GM23338 (cell line): ENCODE measurements at regions not wholly inside any gene's neighbourhood (a gene's known extent, or its start where the extent isn't known, plus 50 kb on each side); places are given as distances from the start of the nearest gene placed in this dataset.

ENCODE experiments used
- CREB1 ChIP-seq: fragments of 250-450 bp; sonication (Bioruptor Pico); IDR thresholded peaks from 2 replicates; pipeline ENCODE4 v1.5.0; 2020; ENCODE audit warnings: low read depth, mild to moderate bottlenecking, moderate library complexity
- EZH2 ChIP-seq: fragments of 200-600 bp; sonication (generic); IDR thresholded peaks from one replicate; pipeline ENCODE4 v1.8.0; 2017; ENCODE audit warnings: antibody characterized with exemption, mild to moderate bottlenecking, low read depth; ENCODE audit not compliant: unreplicated experiment
- JUNB ChIP-seq: IDR thresholded peaks from one replicate; pipeline ENCODE4 v1.6.1; 2016; ENCODE audit warnings: antibody characterized with exemption; ENCODE audit not compliant: unreplicated experiment
- NANOG ChIP-seq: IDR thresholded peaks from 2 replicates; pipeline ENCODE4 v1.6.1; 2016; ENCODE audit warnings: antibody characterized with exemption, borderline replicate concordance
- POLR2AphosphoS5 ChIP-seq: IDR thresholded peaks from 2 replicates; pipeline ENCODE4 v1.6.1; 2016; ENCODE audit warnings: antibody characterized with exemption, low read depth
- ZNF331 ChIP-seq: fragments of 250-450 bp; sonication (Bioruptor Pico); IDR thresholded peaks from 2 replicates; pipeline ENCODE4 v1.5.0; 2020; ENCODE audit warnings: low read depth, mild to moderate bottlenecking, moderate library complexity
- TF ChIP-seq, protein P1 (sequence below), 2 experiments: fragments of 200-600 bp in 1 of 2; sonication (generic) in 1 of 2; conservative IDR thresholded peaks; 2 replicates each; pipeline versions ENCODE4 v1.5.1 to v1.6.1; 2016 to 2017; ENCODE audit warnings: antibody characterized with exemption in 2 of 2, low read depth in 2 of 2, mild to moderate bottlenecking in 2 of 2, moderate library complexity in 1 of 2

DNA sequence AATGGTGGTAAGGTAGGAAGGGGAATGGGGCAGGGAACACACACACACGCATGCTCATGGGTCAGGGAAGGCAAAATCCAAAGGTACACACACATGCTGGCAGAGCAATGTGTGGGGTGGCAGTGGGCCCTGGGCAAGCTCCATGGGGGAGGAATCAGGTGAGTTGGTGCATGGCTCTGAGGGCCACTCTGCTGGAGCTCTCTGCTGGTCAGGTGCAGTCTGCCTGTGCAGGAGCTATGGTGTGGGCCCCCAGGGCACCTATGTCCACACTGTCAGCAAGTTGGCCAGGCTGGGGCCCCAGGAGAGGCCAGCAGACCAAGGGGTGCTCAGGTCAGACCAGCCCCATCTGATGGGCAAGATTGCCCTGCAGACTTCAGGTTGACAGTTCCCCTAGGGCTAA is 90.1 kb upstream of the GAP43 start:
- TF ChIP-seq, protein P1, sequence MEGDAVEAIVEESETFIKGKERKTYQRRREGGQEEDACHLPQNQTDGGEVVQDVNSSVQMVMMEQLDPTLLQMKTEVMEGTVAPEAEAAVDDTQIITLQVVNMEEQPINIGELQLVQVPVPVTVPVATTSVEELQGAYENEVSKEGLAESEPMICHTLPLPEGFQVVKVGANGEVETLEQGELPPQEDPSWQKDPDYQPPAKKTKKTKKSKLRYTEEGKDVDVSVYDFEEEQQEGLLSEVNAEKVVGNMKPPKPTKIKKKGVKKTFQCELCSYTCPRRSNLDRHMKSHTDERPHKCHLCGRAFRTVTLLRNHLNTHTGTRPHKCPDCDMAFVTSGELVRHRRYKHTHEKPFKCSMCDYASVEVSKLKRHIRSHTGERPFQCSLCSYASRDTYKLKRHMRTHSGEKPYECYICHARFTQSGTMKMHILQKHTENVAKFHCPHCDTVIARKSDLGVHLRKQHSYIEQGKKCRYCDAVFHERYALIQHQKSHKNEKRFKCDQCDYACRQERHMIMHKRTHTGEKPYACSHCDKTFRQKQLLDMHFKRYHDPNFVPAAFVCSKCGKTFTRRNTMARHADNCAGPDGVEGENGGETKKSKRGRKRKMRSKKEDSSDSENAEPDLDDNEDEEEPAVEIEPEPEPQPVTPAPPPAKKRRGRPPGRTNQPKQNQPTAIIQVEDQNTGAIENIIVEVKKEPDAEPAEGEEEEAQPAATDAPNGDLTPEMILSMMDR (conservative IDR thresholded peaks at IDR 0.05; ENCODE audit: low read depth in 2 of 2), result no peak
- TF ChIP-seq POLR2AphosphoS5 (no peak), NANOG (no peak), EZH2 (no peak), JUNB (no peak), ZNF331 (CRISPR knock-in tag) (no peak), CREB1 (CRISPR knock-in tag) (no peak)
